GM10847 (cell line): ENCODE measurements at regions not wholly inside any gene's neighbourhood (a gene's known extent, or its start where the extent isn't known, plus 50 kb on each side); places are given as distances from the start of the nearest gene placed in this dataset.

Source experiments
- POLR2A ChIP-seq: IDR thresholded peaks from 2 replicates; pipeline ENCODE4 v1.6.1; 2011; ENCODE audit not compliant: insufficient read length; ENCODE audit errors: extremely low read depth

- no peak for TF ChIP-seq POLR2A
Measured at GRCh38 chr5:123966781-123967180, 454.8 kb downstream of the CSNK1G3 start.

- no peak for TF ChIP-seq POLR2A
Measured at GRCh38 chr5:123965626-123966025, 453.6 kb downstream of the CSNK1G3 start.

- TF ChIP-seq POLR2A: no peak
Measured at GRCh38 chr5:123964884-123965283, 452.9 kb downstream of the CSNK1G3 start.

- no peak for TF ChIP-seq POLR2A
Measured at GRCh38 chr5:123960526-123960925, 448.5 kb downstream of the CSNK1G3 start.

- no peak for TF ChIP-seq POLR2A
Measured at GRCh38 chr5:123951582-123951977, 439.6 kb downstream of the CSNK1G3 start.

- TF ChIP-seq POLR2A: no peak
Measured at GRCh38 chr5:123950701-123951581, 439.0 kb downstream of the CSNK1G3 start.

- no peak for TF ChIP-seq POLR2A
Measured at GRCh38 chr5:123949807-123950340, 437.9 kb downstream of the CSNK1G3 start.

GRCh38 chr5:123949043-123949804, 437.2 kb downstream of the CSNK1G3 start:
- no peak for TF ChIP-seq POLR2A

GRCh38 chr5:123947797-123948196, 435.8 kb downstream of the CSNK1G3 start:
- no peak for TF ChIP-seq POLR2A

- no peak for TF ChIP-seq POLR2A
Measured at GRCh38 chr5:123945548-123945947, 433.6 kb downstream of the CSNK1G3 start.

- no peak for TF ChIP-seq POLR2A
Measured at GRCh38 chr5:123943151-123943550, 431.2 kb downstream of the CSNK1G3 start.

GRCh38 chr5:123940416-123940815, 428.4 kb downstream of the CSNK1G3 start:
- no peak for TF ChIP-seq POLR2A

GRCh38 chr5:123937230-123937629, 425.3 kb downstream of the CSNK1G3 start:
- TF ChIP-seq POLR2A: no peak

- TF ChIP-seq POLR2A: no peak
Measured at GRCh38 chr5:123936548-123936947, 424.6 kb downstream of the CSNK1G3 start.

GRCh38 chr5:123929055-123929474, 417.1 kb downstream of the CSNK1G3 start:
- no peak for TF ChIP-seq POLR2A

- no peak for TF ChIP-seq POLR2A
Measured at GRCh38 chr5:123928401-123928800, 416.4 kb downstream of the CSNK1G3 start.
